SK-N-SH treated with all-trans-retinoic acid at 6 μM for 48 hours (cell line): ENCODE measurements at regions not wholly inside any gene's neighbourhood (a gene's known extent, or its start where the extent isn't known, plus 50 kb on each side); places are given as distances from the start of the nearest gene placed in this dataset.

Source experiments
- ESRRG ChIP-seq: fragments of 250-450 bp; sonication (Bioruptor Pico); IDR thresholded peaks from 2 replicates; pipeline ENCODE4 v1.6.1; 2021; ENCODE audit warnings: mild to moderate bottlenecking
- RARB ChIP-seq: fragments of 250-450 bp; sonication (Bioruptor Pico); IDR thresholded peaks from 2 replicates; pipeline ENCODE4 v1.8.0; 2021; ENCODE audit warnings: mild to moderate bottlenecking, moderate library complexity
- ZNF70 ChIP-seq: fragments of 450-650 bp; formaldehyde crosslinking; IDR thresholded peaks from 2 replicates; pipeline ENCODE4 v1.5.0; 2020; ENCODE audit warnings: mild to moderate bottlenecking, moderate library complexity
- TF ChIP-seq, protein P1 (sequence below): fragments of 250-450 bp; sonication (Bioruptor Pico); IDR thresholded peaks from 2 replicates; pipeline ENCODE4 v1.8.0; 2021; ENCODE audit warnings: low read depth, mild to moderate bottlenecking, moderate library complexity, borderline replicate concordance

DNA sequence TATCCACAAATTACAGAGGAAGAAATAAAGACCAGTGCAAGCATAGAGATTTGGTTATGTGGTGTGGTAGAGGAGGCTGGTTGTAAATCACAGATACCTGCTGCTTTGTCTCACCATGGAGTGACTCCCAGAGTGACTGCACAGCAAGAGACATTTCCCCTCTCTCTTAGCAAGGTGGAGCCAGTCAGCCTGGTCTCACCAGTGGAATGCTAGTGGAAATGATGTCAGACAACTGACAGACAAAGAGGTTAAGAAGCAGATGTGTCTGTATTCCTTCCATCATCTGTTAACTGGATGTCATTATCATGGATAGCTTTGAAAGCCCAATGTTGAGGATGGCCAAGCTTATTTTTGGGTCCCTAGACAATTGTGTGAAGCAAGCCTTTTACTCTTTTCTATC, 509.4 kb upstream of the SEMA6A start:
- TF ChIP-seq ZNF70 (CRISPR knock-in tag), result no peak
- TF ChIP-seq, protein P1, sequence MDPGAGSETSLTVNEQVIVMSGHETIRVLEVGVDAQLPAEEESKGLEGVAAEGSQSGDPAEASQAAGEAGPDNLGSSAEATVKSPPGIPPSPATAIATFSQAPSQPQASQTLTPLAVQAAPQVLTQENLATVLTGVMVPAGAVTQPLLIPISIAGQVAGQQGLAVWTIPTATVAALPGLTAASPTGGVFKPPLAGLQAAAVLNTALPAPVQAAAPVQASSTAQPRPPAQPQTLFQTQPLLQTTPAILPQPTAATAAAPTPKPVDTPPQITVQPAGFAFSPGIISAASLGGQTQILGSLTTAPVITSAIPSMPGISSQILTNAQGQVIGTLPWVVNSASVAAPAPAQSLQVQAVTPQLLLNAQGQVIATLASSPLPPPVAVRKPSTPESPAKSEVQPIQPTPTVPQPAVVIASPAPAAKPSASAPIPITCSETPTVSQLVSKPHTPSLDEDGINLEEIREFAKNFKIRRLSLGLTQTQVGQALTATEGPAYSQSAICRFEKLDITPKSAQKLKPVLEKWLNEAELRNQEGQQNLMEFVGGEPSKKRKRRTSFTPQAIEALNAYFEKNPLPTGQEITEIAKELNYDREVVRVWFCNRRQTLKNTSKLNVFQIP (CRISPR knock-in tag), result no peak
- no peak for TF ChIP-seq ESRRG
- TF ChIP-seq RARB (CRISPR knock-in tag), result no peak
